Neuronal stem cell (in vitro differentiated cells): ENCODE measurements at regions not wholly inside any gene's neighbourhood (a gene's known extent, or its start where the extent isn't known, plus 50 kb on each side); places are given as distances from the start of the nearest gene placed in this dataset.
"Not testable (repeated sequence)": the region's sequence is repeated elsewhere in the genome, so short reads cannot be mapped to it uniquely, and the experiment has no call there.

ENCODE experiments used
- DNase-seq: peaks from one replicate; pipeline ENCODE4 v3.0.0-alpha.2; 2013; ENCODE audit warnings: low spot score
- H2AFZ ChIP-seq: one replicate; pipeline ENCODE4 v1.6.1; 2013; ENCODE audit warnings: mild to moderate bottlenecking, low read length, inconsistent platforms
- H2AK5ac ChIP-seq: 2 replicates; pipeline ENCODE4 v1.6.1; 2013; ENCODE audit warnings: low read depth, mild to moderate bottlenecking, inconsistent platforms, low read length, moderate library complexity, mixed read lengths
- H2BK120ac ChIP-seq: 2 replicates; pipeline ENCODE4 v1.6.1; 2013; ENCODE audit warnings: low read depth, mild to moderate bottlenecking, inconsistent platforms, low read length, moderate library complexity, mixed read lengths
- H2BK12ac ChIP-seq: one replicate; pipeline ENCODE4 v1.6.1; 2013; ENCODE audit warnings: low read length, inconsistent platforms
- H2BK15ac ChIP-seq: 2 replicates; pipeline ENCODE4 v1.6.1; 2013; ENCODE audit warnings: mild to moderate bottlenecking, low read length, inconsistent platforms, mixed read lengths
- H2BK5ac ChIP-seq: one replicate; pipeline ENCODE4 v1.6.1; 2013; ENCODE audit warnings: inconsistent platforms, mild to moderate bottlenecking, low read length, moderate library complexity
- H3K14ac ChIP-seq: one replicate; pipeline ENCODE4 v1.6.1; 2013; ENCODE audit warnings: low read length, inconsistent platforms
- H3K18ac ChIP-seq: 2 replicates; pipeline ENCODE4 v1.6.1; 2013; ENCODE audit warnings: low read length, inconsistent platforms
- H3K23ac ChIP-seq: 2 replicates; pipeline ENCODE4 v1.6.1; 2013; ENCODE audit warnings: low read depth, mild to moderate bottlenecking, mixed read lengths, low read length, inconsistent platforms; ENCODE audit not compliant: poor library complexity
- H3K27ac ChIP-seq: replicated peaks from 3 replicates; pipeline ENCODE4 v1.5.1; 2013; ENCODE audit warnings: low read length, inconsistent platforms
- H3K27me3 ChIP-seq, 3 experiments: 2 replicates each; pipeline ENCODE4 v1.6.1; 2013; ENCODE audit warnings: low read length in 3 of 3, mild to moderate bottlenecking in 2 of 3, inconsistent platforms in 1 of 3, low read depth in 1 of 3, mixed read lengths in 1 of 3, moderate library complexity in 1 of 3; ENCODE audit not compliant: control insufficient read depth in 3 of 3, insufficient read depth in 3 of 3
- H3K36me3 ChIP-seq, 2 donors: replicated peaks in 1 of 2; 2 replicates each; pipeline ENCODE4 v1.6.1; 2013; ENCODE audit warnings: low read length in 2 of 2; ENCODE audit not compliant: control insufficient read depth in 2 of 2, insufficient read depth in 2 of 2
- H3K4ac ChIP-seq: 2 replicates; pipeline ENCODE4 v1.6.1; 2013; ENCODE audit warnings: inconsistent platforms, mild to moderate bottlenecking, low read length, moderate library complexity
- H3K4me1 ChIP-seq, 2 donors: 1 replicate in 1 of 2; 2 replicates in 1 of 2; pipeline ENCODE4 v1.6.1; 2013; ENCODE audit warnings: low read length in 2 of 2, low read depth in 1 of 2; ENCODE audit not compliant: control insufficient read depth in 2 of 2, insufficient read depth in 1 of 2
- H3K4me2 ChIP-seq: one replicate; pipeline ENCODE4 v1.6.1; 2013; ENCODE audit warnings: mild to moderate bottlenecking, low read length, inconsistent platforms; ENCODE audit not compliant: insufficient read depth, poor library complexity, severe bottlenecking
- H3K4me3 ChIP-seq, 2 donors: 2 replicates each; pipeline ENCODE4 v1.5.1; 2013; ENCODE audit warnings: low read length in 2 of 2, mild to moderate bottlenecking in 2 of 2, inconsistent platforms in 1 of 2, moderate library complexity in 1 of 2
- H3K79me1 ChIP-seq: one replicate; pipeline ENCODE4 v1.6.1; 2013; ENCODE audit warnings: low read depth, mild to moderate bottlenecking, inconsistent platforms, low read length, moderate library complexity
- H3K9ac ChIP-seq: one replicate; pipeline ENCODE4 v1.6.1; 2013; ENCODE audit warnings: mild to moderate bottlenecking, low read depth, low read length, inconsistent platforms; ENCODE audit not compliant: poor library complexity
- H3K9me3 ChIP-seq, 2 donors: replicated peaks in 1 of 2; 2 replicates each; pipeline versions ENCODE3 to v1.6.1; 2013; ENCODE audit warnings: low read length in 2 of 2, mild to moderate bottlenecking in 2 of 2, inconsistent platforms in 1 of 2, low read depth in 1 of 2, mixed read lengths in 1 of 2, moderate library complexity in 1 of 2; ENCODE audit not compliant: control insufficient read depth in 2 of 2, insufficient read depth in 1 of 2
- H4K8ac ChIP-seq: one replicate; pipeline ENCODE4 v1.6.1; 2013; ENCODE audit warnings: low read depth, mild to moderate bottlenecking, inconsistent platforms, low read length, moderate library complexity
- H4K91ac ChIP-seq: one replicate; pipeline ENCODE4 v1.6.1; 2013; ENCODE audit warnings: low read length, low read depth, mild to moderate bottlenecking, inconsistent platforms; ENCODE audit not compliant: poor library complexity
- WGBS, 2 donors: extraction: QIAGEN DNeasy Blood & Tissue Kit; methylation state at CpG; one replicate each; pipeline ENCODE4 v1.1.7; 2013; ENCODE audit warnings: missing lambda C conversion rate in 2 of 2, mixed read lengths in 1 of 2; ENCODE audit not compliant: insufficient read length in 2 of 2, insufficient replicate concordance in 1 of 2; ENCODE audit errors: extremely low coverage in 2 of 2; 5-methylcytosine and 5-hydroxymethylcytosine counted together

DNA sequence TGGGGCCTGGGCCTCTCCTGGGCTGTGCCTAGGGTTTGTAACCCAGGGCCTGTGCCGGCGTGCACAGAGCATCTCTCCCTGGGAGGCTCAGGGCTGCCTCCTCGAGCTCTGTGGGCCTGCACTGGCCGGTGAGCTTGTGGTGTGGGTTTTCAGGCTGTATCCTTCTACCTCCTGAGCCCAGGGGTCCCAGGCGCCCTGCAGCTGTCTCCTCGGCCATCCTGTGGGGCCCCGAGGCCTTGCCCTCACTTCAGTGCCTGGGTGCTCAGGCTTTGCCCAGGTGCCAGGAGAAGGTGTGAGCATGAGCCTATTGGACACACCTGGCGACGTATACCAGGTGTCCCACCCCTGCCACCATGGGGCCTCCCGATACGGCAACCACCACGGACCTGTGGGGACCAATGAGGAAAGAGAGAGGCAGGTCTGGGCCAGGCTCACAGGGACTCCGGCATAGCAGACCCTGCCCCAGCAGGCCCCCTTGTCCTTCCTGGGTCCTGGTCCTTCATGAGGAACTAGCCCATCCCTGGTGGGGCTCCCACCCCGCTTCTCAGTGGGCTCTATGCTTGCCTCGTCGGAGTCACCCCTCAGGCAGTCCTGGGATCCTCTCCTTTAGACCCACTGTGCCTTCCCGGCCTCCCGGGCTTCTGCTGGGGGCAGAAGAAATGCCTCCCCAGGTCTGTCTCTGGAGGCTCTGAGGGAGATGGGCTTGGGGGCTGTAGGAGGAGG lies 400.2 kb downstream of the TMEM121 start:
- peaks cover 2% of the 10 kb centered on the region for H3K79me1 ChIP-seq
- H3K18ac ChIP-seq, result no peak overlapping the region
- no peak overlapping the region for H2BK120ac ChIP-seq
- no peak overlapping the region for H2AFZ ChIP-seq
- no CpG with 5 or more reads among the region's 18 CpGs for WGBS, 2 donors
- peaks cover 0 to 29% of the 10 kb centered on the region in 2 donors for H3K9me3 ChIP-seq
- H3K4me3 ChIP-seq, result no peak overlapping the region
- no peak overlapping the region for H3K23ac ChIP-seq
- H3K4ac ChIP-seq, result no peak overlapping the region
- H2BK12ac ChIP-seq, result no peak overlapping the region
- no peak overlapping the region for H4K8ac ChIP-seq
- H2AK5ac ChIP-seq, result no peak overlapping the region
- H3K4me2 ChIP-seq, result no peak overlapping the region
- H3K27me3 ChIP-seq, result no peaks in the 10 kb centered on the region
- no peak overlapping the region for H2BK15ac ChIP-seq
- H4K91ac ChIP-seq, result no peak overlapping the region
- H2BK5ac ChIP-seq, result no peak overlapping the region
- H3K36me3 ChIP-seq, result no peaks in the 10 kb centered on the region
- no peaks in the 10 kb centered on the region for H3K4me1 ChIP-seq
- no peak for DNase-seq
- no peak overlapping the region for H3K14ac ChIP-seq
- H3K27ac ChIP-seq, result no peak overlapping the region
- no peak overlapping the region for H3K9ac ChIP-seq

DNA sequence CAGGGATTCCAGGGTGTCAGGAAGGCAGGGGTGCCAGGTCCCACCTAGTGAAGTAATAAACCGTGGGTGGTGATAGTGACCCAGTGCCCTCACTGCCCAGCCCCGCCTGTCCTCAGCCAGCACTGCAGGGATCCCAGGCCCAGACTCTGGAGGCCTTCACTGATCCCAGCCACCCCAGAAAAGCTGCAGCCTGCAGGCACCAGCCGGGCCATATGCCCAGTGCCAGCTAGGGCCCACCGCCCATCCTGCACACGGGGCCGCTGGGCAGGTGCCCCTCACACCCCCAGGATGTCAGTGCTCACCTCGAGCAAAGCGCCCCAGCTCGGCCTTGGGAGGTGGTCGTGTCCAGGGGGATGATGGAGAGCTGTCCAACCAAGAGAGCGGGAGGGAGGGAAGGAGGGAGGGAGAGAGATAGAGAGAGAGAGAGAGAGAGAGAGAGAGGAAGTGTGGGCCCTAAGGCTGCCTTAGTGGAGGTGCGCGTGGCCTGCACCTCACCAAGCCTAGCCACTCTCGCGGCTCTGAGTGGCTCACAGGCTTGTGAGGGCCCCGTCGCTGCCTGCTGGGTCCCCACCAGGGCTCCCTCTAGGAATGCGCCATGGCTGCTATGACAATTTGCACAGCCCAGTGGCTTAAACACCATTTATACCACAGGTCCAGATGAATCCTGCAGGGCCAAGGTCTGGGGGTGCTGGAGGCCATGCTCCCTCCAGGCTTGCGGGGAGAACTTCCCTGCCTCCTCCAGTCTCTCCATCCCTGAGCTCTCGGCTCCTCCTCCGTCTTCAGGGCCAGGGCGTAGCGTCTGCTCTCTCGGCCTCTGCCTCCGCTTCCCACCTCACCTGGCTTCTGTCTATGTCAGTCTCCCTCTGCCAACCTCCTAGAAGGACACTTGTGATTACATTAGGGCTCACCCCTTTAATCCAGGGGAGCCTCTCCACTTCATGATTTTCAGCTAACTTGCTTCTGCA lies 401.0 kb downstream of the TMEM121 start:
- Histone ChIP-seq H2BK120ac (no peak overlapping the region), H3K4me3 (no peak overlapping the region), H3K9ac (no peak overlapping the region)

DNA sequence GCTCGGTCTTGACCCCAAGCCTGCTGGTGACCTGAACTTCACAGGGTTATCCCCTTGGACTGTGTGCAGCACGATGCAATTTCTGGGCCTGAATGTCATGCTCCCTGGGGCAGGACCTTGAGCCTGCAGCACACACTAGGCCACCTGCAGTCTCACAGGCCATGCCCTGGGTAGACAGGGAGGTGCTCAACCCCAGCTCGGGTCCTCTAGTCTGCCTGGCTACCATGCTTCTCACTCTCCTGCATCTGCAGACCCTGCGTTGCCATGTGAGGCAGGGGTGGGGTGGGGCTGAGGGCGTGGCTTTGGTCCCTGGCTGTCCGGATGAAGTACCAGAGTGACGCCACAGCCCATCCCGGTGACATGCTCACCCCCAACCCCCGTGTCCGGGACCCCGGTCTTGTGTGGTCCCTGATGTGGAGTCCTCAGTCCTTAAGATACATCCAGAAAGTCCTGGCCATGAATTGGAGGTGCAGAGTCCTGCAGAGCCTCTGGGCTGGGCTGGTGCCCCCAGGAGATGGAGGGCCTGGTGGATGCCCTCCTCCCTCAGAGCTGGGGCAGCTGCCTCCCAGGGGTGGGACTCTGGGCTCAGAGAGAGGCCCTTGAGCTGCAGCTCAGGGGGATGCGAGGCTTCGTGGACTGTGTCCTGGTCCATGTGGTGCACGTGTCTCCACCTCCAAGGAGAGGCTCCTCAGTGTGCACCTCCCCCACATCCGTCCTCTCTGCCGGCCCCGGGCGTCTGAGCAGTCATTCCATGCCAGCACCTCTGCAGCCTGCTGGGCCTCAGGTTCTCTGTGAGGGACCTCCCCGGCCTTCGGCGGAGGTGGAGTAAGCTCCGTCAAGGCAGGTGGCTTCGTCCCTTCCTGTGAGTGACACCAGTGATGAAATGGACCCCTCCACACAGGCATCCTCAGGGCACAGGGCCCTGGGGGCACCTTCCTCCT lies 402.1 kb downstream of the TMEM121 start:
- not testable (repeated sequence) for H3K4me2 ChIP-seq, H2BK5ac ChIP-seq

More for the DNA sequence above, 401.0 kb downstream of the TMEM121 start:
- Histone ChIP-seq H3K36me3 (no peaks in the 10 kb centered on the region), H2BK12ac (no peak overlapping the region), H3K4me1 (no peaks in the 10 kb centered on the region), H2BK15ac (no peak overlapping the region), H3K23ac (no peak overlapping the region), H3K14ac (no peak overlapping the region), H3K4ac (no peak overlapping the region), H3K9me3 (peaks cover 0 to 37% of the 10 kb centered on the region in 2 donors), H4K91ac (no peak overlapping the region), H3K27ac (no peak overlapping the region), H2BK5ac (no peak overlapping the region), H3K4me2 (no peak overlapping the region), H2AFZ (no peak overlapping the region), H3K18ac (no peak overlapping the region), H4K8ac (no peak overlapping the region), H3K27me3 (peaks cover 0 to 8% (median 0%) of the 10 kb centered on the region in 3 experiments), H3K79me1 (peaks cover 2% of the 10 kb centered on the region), H2AK5ac (no peak overlapping the region)
- DNase-seq, result no peak
- no CpG with 5 or more reads among the region's 25 CpGs for WGBS, 2 donors

More for the DNA sequence above, 402.1 kb downstream of the TMEM121 start:
- not testable (repeated sequence) for H3K4me1 ChIP-seq, H3K14ac ChIP-seq, H4K8ac ChIP-seq, H4K91ac ChIP-seq, H3K18ac ChIP-seq, H3K4ac ChIP-seq, H2BK15ac ChIP-seq, H3K9ac ChIP-seq, H2AK5ac ChIP-seq, H2BK120ac ChIP-seq, H2AFZ ChIP-seq, H3K4me3 ChIP-seq, H3K27ac ChIP-seq, H3K36me3 ChIP-seq, H3K79me1 ChIP-seq, DNase-seq, H3K23ac ChIP-seq, H2BK12ac ChIP-seq
- peaks cover 0 to 14% (median 0%) of the 10 kb centered on the region in 3 experiments for H3K27me3 ChIP-seq
- WGBS, 2 donors, result no CpG with 5 or more reads among the region's 23 CpGs
- H3K9me3 ChIP-seq, result peaks cover 0 to 40% of the 10 kb centered on the region in 2 donors
